ENCODE measurements at regions not wholly inside any gene's neighbourhood (a gene's known extent, or its start where the extent isn't known, plus 50 kb on each side); places are given as distances from the start of the nearest gene placed in this dataset.
"Not testable (repeated sequence)": the region's sequence is repeated elsewhere in the genome, so short reads cannot be mapped to it uniquely, and the experiment has no call there.

DNA sequence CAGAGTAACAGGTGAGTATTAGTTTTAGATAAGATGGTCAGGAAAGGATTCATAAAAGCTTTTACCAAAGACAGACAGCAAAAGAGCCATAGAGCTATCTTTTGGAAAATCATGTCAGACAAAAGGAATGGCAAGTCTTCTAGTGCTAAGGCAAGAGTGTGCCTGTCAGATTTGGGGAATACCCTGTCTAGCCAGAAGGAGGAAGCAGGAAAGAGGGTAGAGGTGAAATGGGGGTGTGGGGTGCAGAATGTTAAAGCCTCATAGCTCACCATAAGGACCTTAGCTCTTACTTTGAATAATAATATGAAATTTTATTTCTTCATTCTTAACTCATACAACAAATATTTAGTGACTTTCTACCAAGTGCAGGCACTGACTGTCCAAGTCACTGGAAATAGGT is 512.1 kb upstream of the ROBO2 start:
- no peak for DNase-seq (ENCODE audit: low read depth)

DNA sequence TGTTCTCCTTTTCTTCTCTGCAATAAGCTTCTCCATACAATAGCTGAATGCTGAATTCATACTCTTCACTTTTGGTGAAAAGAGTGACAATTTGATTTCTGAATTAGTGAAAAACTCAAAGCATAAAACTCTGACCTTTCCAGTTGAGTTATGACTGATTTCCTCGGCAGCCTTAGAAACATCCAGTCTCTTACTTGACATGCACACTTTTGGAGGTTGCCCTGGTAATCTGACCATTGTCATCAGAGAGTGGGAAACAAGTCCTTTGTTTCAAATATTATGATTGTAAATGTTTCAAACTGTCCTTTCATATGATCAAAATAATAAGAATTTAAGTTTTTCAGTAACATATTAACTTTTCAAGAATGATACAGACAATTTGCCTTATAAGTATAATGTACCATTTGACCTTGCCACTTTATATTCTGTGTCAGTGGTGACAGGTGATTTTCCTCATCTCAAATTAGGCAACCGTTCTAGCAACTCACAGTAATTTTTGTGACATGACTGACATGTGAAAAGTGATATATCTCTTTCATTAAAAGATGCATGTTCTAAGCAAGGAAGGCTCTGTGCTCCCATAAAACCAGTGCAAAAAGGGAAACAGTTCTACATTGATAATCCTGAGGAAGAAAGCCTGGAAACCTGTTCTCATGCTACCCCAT is 507.6 kb upstream of the ROBO2 start:
- DNase-seq (ENCODE audit: low read depth), result no peak

DNA sequence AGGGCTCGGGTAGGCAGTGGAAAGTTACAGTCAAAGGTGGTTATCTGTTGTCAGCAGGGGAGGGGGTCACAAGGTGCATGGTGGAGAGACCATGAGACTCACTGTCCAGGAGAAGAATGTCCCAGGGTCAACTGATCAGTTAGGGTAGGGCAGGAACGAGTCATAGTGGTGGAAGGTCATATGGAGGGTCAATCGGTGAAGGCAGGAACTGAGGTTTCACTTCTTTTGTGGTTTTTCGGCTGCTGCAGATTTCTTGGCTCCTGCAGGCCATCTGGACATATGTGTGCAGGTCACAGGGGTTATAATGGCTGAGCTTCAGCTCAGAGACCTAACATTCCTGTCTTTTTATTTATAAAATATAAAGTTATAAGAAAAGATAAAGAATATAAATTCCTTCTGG is 506.2 kb upstream of the ROBO2 start:
- DNase-seq (ENCODE audit: low read depth), result not testable (repeated sequence)

DNA sequence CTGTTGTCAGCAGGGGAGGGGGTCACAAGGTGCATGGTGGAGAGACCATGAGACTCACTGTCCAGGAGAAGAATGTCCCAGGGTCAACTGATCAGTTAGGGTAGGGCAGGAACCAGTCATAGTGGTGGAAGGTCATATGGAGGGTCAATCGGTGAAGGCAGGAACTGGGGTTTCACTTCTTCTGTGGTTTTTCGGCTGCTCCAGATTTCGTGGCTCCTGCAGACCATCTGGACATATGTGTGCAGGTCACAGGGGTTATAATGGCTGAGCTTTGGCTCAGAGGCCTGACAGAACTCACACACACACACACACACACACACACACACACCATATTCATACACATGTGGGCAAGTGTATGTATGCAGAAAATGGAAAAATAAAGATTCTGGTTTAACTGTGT is 502.0 kb upstream of the ROBO2 start:
- not testable (repeated sequence) for DNase-seq (ENCODE audit: low read depth)

DNA sequence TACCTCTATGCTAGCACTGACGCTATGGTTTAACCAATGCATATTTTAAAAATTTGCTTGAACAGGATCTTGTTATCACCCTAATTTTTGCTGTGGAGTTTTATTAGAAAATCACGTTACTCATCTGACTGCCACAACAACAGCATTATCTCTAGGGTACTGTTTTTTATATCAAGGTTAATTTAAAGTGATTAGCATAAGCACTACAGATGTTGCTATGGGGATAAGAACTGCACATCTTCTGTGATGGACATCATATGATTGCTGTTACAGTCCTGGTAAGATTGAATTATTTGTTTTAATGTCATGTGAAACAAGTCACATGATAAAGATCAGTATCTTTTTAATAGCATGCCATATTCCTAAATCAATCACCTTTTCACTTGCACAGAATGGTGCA is 492.2 kb upstream of the ROBO2 start:
- no peak for DNase-seq (ENCODE audit: low read depth)

DNA sequence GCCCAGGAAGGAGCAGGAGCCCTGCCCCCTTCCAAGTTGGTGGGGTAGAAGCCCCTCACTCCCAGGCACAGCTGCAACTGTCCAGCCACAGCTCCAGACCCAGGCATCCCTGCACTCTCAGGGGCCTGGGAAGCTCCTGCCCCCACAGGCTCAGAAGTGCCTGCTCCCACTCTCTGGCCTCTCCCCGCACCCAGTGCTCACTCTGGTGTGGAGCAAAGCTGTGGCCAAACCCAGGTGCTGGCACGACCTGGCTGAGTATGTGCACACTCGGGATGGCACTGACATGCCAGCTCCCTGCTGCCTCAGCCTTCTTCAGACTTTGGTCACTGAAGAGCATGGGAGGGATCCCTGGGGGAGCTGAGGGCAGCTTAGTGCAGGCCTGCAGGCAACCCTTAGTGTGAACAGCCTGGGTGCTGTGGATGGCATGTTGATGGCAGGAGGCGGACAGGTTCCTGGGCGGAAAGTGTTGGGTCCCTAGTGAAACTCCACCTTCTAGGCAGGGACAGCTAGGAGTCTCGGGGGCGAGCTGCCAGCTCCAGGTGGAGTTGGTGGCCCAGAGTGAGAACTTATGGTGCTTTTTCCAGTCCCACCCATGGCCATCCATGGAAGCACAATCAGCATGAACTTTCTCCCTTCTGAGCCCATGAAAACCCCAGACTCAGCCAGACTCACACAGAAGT is 489.2 kb upstream of the ROBO2 start:
- no peak for DNase-seq (ENCODE audit: low read depth)

DNA sequence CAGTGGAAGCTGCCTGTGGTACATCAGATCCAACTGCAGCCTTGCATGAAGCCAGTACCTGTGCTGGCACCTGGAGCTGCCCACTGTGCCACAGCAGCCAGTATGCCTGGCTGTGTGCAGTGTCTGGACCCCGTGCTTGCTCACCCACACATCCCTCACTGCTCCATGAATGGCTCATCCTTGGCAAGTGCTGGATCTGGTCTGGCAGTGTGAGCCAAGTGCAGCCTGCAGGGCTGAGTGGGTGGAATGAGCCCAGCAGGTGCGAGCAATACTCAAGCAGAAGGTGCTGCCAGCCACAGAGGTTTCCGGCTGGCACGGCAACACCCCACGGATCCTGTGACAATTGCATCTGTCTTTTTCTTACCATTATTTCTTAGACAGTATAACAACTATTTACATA is 488.2 kb upstream of the ROBO2 start:
- no peak for DNase-seq (ENCODE audit: low read depth)

DNA sequence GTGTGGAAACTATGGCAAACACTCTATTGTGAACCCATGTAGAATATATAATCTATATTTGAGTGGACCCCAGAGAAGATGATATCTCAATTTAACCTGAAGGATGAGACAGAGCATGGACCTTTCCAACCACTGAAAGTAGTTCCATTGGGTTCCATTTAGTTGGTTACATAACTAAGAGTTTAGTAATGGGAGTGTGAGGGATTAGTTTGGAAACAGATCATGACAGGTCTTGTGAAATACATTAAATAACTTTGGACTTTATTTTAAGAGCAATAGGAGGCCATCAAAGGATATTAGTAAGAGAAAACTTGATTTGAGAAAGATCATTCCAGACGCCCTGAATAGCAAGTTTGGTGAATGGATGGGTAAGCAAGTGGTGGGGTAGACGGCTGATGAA is 487.2 kb upstream of the ROBO2 start:
- DNase-seq (ENCODE audit: low read depth), result no peak

DNA sequence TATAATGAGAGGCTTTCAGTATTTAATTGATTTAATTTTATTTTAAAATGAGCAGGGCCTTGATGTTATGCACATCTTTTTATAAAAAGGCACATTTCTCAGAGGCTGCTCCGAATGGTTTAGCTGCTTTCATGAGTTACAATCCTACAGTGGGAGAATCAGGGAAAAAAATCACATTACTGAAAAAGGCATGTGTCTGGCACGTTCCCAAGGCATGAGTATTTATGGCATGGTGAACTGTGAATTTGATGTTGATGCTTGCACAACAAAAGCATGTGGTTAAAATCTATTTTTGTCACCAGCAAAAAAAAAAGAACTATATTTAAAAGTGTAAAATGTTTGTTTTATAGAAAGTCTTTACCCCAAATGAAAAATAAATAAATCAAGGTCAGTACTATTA is 485.2 kb upstream of the ROBO2 start:
- peak; percentile 30 for DNase-seq (ENCODE audit: low read depth)

DNA sequence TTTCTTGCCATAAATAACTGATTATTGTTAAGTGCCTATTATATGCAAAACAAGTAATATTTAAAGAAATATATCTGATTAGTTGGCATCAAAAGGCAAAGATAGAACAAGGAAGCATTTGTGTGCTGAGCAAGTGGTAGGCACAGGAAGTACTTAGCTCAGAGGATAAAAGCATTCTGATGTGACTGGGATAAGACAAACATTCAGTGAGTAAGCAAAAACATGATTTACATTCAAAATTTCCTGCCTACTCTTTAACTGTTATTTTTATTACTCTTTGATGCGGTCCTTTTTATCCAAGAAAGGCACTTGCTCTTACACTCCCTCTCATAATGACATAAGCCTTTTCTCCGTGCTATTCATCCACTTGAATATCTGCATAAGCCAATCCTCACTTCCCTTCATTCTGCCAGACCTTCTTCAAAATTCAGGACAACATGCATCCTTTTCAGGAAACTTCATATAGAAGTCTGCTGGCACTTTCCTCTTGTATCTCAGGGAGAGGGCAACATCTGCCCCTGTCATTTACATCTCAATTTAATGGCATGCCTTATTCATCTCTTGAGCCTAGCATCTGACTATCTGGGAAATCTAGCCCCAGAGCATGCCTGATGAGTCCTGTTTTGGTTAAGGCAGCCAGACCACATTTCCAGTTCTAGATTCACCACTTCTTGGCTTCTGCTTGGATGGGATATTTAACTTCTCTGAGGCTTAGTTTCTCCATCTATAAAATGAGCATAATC is 478.2 kb upstream of the ROBO2 start:
- DNase-seq (ENCODE audit: low read depth), result no peak

DNA sequence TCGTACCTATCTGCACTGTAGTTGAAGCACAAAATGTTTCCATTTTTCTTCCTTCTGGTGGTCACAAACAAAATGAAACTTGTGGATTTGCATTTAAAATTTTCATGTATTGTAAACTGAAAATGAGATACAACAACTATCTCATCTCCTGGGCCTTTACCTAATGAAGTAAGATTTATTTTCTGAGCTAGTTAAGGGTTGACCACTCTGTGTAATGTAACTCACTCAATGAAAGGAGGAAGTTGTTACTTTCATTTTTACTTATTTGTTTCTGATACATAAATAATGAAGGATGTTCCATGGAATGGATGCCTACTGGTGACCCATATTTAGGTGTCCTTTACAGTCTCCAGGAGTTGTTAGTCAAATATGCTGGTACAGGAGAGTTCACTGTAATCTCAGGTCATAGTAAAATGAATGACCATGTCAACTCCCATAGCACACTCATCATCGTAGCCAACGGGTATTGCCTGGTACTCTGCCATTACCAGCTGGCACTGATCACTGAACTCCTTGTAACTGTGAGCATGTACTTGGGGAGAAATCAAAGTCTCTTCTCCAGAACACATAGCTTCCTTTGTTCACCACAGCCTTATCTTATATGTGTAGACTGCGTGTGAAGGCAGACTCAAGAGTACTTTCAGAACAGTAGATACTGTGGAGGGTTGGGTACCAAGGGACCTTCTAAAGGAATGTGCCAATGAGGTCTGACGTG is 474.2 kb upstream of the ROBO2 start:
- no peak for DNase-seq (ENCODE audit: low read depth)

DNA sequence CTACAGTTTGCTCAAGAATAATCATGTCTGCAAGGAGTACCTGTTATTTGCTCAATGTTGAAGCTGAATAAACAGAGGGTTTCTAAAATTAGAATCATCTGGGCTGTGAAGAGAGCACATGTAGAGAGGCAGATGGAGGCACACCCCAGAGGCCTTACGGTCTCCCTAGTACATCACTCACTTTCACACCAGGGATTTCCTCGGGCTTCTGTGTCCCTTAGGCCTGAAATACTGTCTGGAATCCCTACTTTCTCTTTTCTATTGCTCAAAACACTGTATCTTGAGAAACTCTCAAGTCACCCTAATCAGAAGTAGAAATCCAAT is 473.7 kb upstream of the ROBO2 start:
- DNase-seq (ENCODE audit: low read depth), result no peak

DNA sequence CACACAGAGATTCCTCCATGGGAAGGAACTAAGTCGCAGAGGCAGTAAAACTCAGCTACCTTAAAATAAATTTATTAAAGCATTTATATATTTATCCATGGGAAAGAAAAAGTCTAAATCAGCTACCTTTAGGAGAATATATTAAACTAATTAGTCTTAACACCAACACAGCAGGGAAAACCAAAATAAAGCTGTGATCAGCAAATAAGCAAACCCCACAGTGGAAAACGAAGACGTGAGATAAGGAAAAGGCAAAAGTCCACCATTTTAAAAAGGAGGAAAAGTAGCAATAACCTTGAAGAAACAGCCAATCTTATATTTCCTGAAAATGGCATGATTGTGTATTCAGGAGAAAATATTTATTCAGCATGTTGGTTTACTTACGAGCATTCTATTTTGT is 473.0 kb upstream of the ROBO2 start:
- DNase-seq (ENCODE audit: low read depth), result no peak

DNA sequence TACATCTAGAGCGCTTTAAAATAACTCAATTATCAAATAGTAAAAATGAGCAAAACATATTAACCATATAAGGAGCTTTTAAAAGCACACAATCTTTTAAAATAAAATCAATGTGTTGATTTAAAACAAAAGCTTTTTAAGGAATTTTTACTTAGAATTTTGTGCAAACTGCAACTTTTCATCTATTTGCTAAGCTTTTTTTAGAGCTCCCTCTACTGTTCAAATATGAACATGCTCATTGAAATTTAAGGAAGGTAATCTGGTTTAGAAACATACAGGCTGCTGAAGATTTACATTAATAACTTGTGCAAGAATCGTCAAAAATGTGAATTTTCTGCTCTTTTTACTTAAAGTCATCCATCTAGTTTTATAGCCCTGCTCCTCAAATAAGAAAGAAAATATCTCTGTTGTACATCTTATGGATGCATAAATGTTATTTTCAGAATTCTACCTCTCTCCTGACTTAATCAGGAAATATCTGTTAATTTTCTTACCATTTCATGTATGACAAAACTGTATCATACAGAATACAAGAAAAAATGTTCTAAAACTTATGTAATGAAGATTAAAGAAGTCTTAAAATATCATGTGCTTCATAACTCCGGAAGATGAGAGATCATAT is 469.4 kb upstream of the ROBO2 start:
- DNase-seq (ENCODE audit: low read depth), result no peak

DNA sequence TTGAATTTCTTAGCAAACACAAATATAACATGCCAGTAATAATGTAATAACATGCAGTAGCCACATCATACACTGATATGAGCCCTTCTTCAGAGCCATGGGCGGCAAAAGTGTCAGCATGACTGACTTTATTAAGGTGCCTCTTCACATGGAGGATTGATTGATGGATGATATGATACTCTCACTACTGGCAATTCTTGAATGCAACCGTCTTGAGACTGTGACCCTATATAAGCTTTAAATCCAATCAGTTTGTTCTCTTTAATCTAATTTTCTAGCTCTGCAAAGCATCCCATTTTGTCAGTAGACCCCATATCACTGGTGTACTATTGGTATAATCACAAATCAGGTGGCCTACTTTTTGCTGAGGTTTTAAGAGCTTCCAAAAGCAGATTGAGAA is 463.7 kb upstream of the ROBO2 start:
- no peak for DNase-seq (ENCODE audit: low read depth)

DNA sequence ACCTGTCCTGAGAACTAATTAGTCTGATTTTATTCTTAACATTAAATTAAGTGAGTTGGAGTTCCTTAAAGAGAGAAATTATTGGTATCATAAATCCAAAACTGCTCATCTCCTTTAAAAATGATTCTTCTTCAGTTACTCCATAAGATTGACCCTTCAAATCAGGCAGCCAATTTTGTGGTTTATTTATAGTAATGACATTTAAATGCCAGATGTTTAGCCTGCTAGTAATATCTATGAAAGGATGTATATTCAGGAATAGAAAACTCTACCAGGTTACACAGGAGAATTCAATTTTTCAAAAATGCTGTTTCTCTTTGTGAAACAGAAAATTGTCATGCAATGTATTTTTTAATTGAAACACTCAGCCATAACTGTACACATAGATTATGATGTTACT is 457.8 kb upstream of the ROBO2 start:
- DNase-seq (ENCODE audit: low read depth), result no peak

DNA sequence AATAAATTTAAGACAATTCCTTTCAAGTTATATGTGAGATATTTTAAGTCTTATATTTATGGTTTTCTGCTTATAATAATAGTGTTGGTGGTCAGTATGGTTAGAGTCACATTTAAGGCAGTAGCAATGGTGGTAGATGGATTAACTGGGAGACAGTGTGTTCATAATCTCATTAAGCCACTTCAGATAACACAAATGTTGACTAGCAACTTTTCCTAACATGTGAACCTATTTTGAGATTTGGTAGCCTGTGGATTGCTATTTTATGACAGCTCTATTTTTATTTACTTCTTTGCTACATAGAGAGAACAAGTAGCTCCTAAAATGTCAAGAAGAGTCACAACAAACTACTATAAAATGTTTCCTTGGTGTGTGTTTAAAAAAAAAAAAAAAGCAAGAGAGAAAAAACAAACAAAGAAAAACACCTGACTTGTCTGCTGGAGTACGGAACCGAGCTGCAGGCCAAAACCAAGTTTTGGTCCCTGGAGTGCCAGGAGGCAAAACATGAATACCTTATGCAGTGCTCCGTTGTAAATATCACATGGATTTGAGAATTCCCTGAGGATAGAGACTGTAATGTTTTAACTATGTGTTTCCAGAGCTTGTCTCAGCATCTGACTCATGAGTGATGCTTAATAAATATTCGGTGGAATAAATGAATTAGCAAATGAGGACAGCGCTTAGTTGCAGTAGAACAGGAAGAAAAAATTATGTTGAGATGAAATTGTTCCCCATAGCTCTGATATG is 457.1 kb upstream of the ROBO2 start:
- no peak for DNase-seq (ENCODE audit: low read depth)

DNA sequence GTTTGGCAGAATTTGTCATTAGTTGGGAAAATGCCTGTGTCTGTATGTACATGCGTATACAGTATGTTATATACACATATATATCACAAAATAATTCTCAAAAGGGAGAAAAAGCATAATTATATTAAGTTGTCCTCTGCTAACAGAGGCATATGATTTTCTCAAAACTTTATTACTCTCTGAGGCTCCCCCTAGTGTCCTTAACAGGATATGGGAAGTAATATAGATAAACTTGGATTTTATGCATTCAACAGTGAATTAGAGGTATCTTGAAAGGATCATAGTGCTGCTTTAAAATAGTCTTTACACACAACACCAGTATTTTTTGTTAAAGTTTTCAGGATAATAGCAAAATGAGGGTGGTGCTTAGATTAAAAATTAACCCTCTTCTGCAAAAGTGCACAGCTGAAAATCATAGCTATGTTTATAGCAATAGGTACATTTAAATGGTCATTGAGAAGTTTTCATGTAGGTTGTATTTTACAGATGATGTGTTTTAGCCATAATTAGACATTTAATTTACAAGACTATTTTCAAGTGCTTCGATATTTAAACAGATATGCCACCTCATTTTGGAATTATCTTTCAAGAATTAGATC is 454.0 kb upstream of the ROBO2 start:
- no peak for DNase-seq (ENCODE audit: low read depth)

DNA sequence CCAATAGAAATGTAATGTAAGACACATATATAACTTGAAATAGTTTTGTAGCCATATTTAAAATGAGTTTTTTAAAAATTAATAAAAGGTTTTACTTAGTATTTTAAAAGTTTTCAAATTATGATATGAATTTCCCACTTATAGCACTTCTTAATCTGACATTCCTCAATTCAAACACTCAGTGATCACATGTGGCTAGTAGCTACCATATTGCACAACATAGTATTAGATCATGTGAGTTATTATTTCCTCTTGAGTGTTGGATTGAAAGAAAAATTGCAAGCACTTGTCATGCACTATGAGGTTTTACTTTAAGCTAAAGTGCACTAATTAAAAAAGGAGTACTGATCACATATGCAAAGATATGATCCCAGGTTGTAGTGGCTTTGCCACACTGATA is 453.4 kb upstream of the ROBO2 start:
- DNase-seq (ENCODE audit: low read depth), result no peak

DNA sequence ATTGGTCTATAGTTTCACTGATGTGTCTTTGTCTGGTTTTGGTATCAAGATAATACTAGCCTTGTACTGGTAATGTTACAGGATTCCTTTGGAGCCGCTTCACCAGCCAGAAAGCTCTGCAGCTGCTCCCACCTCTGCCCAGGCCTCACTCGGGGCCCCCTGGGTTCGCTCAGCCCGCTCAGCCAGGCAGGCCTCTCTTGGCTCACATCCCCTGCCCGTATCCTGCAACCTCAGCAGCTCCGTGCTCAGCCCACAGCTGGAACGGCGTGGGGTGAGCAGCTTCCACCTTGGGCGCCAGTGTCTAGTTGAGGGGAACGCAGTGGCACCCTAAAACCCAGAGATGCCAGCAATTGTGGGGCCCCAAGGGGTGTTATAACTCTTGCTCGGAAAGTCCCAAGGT is 429.7 kb upstream of the ROBO2 start:
- DNase-seq (ENCODE audit: low read depth), result no peak

DNA sequence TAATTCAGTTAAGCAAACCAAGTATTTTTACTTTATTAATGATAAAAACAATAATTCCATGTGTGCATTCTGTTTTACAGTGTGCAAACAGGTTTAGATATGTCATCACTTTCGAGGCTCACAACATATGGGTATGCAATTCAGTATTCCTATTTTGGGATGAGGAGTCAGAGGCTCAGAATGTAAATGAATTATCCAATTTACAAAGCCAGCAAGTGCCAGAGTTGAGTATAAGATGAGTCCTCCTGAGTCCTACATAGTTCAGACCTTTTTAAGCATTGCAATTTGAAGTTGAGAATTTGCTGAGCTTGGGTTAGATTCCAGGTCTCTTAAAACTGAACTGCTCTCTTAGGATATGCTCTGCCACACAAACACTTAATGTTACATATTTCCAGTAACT is 424.2 kb upstream of the ROBO2 start:
- DNase-seq (ENCODE audit: low read depth), result no peak

All from non-pigmented ciliary epithelial cell (primary cell).